Activated CD8-positive, alpha-beta memory T cell treated with anti-CD3 and anti-CD28 coated beads for 36 hours (primary cell): ENCODE measurements at regions not wholly inside any gene's neighbourhood (a gene's known extent, or its start where the extent isn't known, plus 50 kb on each side); places are given as distances from the start of the nearest gene placed in this dataset.
"Not testable (repeated sequence)": the region's sequence is repeated elsewhere in the genome, so short reads cannot be mapped to it uniquely, and the experiment has no call there.

Experiments used
- CTCF ChIA-PET: fragments of 350-600 bp; sonication (Branson Sonifier 250); formaldehyde crosslinking; loops from one replicate; lab custom pipeline; 2021; ENCODE audit warnings: antibody characterized with exemption; lab: Charles Lee
- POLR2A ChIA-PET: fragments of 350-600 bp; sonication (Branson Sonifier 250); formaldehyde crosslinking; loops from one replicate; lab custom pipeline; 2021; ENCODE audit warnings: antibody characterized with exemption; lab: Charles Lee

DNA sequence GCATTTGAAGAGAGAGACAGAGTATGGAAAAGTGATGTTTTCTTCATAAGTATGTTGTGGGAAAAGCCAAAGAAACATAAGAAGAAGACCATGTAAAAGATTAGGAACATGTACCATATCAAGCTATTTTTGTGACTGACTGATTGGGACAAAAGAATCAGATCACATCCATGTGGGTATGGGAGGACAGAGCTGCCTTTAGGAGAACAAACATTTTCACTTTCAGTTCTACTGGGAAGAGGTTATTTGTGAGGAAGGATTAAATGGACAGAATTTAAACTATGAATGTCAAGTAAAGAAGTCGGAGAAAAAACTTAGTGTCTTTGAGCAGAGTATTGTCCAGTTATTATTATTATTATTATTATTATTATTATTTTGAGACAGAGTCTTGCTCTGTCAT is 124.4 kb upstream of the HCRTR2 start:
- CTCF ChIA-PET = no interaction called here
- POLR2A ChIA-PET = no interaction called here

DNA sequence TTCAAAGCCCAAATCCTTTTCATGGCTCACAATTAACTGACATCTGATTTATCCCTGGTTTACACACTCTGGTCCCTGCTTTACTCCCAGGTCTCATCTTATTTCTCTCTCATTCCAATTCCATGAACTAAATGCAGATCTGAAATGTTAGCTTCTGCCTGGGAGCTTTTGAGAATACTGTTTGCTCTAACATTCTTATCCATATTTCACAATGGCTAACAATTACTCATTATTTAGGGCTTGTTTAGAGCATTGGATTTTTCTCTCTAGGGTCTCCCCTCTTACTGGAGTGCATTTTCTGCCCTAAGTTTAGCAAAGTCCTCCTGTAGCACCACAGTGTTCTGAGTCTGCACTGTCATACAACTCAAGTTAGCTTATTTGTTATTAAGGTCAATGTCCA is 121.5 kb upstream of the HCRTR2 start:
- ChIA-PET POLR2A (no interaction called here), CTCF (no interaction called here)

DNA sequence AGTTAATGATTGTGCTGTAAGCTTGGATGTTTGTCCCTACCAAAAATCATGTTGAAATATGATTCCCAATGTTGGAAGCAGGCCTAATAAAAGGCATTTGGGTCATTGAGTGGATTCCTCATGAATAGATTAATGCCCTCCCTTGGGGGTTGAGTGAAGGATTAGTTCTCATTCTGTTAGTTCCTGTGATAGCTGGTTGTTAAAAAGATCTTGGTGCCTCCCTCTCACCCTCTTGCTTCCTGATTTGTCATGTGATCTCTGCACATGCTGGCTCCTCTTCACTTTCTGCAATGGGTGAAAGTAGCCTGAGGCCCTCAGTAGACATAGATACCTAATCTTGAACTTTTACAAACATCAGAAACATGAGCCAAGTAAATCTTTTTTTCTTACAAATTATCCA is 115.6 kb upstream of the HCRTR2 start:
- CTCF ChIA-PET = interaction anchor here (0.6 kb wide), 1 partner anchor 215 kb away, joined by 3 read pairs; no protein-coding TSS in a partner anchor
- POLR2A ChIA-PET = no interaction called here

DNA sequence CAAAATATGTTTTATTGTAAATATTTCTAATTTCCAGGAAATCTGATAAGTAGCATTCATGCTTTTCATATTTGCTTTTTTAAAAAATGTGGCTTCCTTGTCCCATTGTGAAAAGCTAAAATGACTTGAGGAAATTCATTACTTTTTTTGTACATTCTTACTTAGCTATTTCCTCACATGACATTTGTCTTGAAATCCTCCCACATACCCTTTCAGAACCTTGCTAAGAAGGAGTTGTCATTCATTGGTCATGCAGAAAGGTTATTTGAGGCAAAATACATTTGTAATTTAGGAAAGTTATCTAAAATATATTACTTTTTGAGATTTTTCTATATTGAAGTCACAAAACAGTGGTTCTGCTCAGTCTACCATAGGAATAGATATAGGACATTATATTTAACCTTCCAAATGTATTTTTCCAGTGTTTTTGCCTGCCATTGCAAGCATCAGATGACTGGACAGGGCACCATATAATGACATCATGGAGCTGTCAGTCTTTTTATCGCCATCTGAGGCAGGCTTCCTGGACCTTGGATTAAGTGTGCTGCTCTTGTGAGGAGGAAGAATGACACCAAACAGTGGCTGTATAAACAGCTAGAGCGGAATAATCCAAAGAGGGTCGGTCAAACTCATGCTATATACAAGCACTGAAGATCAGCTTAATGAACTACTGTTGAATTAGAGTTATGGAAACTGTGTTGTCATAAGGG is 109.4 kb upstream of the HCRTR2 start:
- POLR2A ChIA-PET = no interaction called here
- CTCF ChIA-PET = no interaction called here

DNA sequence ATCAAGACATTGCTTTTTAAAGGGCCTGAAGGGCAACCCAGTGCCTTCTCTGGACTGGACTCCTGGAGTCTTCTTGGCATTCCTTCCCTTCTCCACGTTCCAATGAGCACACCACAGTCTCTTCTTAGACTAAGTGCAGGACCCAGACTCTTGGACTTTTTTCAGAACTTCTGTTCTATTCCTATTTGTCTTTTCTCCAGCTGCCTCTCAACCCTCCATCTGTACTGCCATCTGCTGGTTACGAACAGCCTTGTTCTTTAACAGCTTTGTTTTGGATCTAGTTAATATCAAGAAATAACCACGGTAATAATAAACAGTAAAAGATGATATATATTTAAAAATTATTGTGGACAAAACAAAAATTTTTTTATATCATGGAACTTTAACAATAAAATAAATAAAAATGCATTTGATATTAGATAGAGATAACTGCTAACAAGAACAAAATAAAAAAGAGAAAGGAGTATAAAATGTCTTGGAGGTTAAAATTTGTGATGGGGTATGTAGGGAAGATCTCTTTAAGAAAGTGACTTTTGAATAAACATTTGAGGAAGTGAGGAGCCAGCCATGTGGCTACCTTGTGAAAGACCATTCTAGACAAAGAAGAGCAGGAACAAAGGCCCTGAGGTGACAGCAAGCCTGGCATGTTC is 105.1 kb upstream of the HCRTR2 start:
- POLR2A ChIA-PET = no interaction called here
- CTCF ChIA-PET = no interaction called here

DNA sequence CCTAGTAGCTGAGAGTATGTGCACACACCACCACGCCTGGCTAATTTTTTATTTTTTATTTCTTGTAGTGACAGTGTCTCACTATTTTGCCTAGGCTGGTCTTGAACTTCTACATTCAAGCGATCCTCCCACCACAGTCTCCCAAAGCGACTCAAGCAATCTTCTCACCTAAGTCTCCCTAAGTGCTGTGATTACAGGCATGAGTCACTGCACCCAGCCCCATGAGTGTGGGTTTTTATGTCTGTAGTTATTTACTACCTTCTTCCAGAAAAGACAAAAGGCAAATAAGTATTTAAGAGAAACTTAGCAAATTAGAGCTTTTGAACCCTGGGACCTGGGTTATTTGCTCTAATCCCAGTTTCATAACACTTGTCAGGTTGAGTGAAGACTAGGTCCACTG is 92.3 kb upstream of the HCRTR2 start:
- ChIA-PET CTCF (no interaction called here), POLR2A (no interaction called here)

DNA sequence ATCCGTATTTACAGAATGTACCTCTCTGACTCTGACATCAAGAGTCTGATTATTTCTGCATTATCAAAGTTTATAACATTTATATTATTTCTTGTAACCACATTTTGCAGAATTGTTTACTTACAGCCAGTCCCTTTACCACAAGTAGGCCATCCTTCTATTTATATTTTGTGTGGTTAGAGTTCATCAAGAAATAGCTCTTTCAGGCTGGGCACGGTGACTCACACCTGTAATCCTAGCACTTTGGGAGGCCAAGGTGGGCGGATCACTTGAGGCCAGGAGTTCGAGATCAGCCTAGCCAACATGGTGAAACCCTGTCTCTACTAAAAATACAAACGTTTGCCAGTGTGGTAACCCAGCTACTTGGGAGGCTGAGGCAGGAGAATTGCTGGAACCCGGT is 86.3 kb upstream of the HCRTR2 start:
- CTCF ChIA-PET, POLR2A ChIA-PET: not testable (repeated sequence)

DNA sequence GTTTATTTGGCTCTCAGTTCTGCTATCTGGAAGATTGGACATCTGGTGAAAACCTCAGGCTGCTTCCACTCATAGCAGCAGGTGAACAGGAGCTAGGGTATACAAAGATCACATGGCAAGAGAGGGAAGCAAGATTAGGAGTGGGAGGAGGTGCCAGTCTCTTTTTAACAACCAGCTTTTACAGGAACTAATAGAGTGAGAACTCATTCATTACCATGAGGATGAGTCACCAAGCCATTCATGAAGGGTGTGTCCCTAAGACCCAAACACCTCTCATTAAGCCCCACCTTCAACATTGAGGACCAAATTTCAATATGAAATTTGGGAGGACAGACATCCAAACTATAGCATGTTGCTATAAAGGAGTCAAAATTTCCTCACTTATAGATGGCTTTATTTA is 85.4 kb upstream of the HCRTR2 start:
- POLR2A ChIA-PET = no interaction called here

DNA sequence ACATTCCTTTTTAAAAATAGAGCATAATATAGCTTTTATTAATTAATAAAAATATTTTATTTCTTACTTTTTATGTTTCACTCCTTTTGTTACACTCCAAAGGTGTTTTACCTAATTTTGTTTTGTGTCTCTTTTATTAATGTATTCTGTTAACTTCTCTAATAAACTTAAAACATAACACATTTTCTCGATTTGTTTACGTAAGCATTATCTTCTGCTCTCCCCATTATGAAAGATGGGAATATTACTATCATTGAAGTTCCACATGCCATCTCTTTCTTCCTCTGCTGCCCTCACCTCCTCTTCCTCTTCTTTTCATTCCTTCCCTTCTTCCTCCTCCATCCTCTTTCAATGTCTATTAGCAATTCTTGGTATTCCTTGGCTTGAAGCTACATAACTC is 85.0 kb upstream of the HCRTR2 start:
- ChIA-PET CTCF (no interaction called here), POLR2A (no interaction called here)

More for the DNA sequence above, 85.4 kb upstream of the HCRTR2 start:
- CTCF ChIA-PET = no interaction called here

DNA sequence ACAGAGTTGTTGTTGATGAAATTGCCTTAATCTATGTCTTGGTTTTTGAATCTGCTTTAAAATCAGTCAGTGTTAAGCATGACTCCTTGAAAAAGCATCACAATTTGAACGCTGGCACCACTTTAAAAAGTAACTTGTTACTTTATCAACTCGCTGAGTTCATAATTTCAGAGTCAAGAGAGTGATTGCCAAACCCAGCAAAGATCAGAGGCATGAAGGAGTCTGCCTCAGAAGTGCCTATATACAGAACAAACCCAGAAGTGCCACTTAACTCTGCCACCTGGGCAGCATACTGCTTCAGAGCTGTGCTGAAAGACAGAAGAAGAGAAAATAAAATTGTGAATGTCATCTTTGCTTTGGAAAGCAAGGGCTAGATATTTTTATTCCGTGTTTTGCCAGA is 73.6 kb upstream of the HCRTR2 start:
- ChIA-PET POLR2A (no interaction called here), CTCF (no interaction called here)

DNA sequence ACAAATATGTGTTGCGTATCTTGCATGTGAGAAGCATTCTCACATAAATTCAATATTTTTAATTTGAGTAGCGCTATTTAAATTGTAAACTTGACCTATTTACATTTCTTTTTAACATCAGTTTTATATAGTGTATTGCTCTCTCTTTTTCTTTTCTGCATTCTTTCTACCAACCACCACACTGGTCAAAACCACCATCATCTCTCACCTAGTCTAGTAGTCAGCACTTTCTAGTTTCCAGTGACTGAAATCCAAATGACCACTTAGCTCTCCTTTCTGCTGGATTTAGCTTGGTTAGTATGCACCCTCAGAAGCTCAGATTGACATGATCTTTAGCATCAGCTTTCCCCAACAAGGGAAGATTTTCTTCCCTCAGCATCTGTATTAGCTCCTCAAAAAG is 73.2 kb upstream of the HCRTR2 start:
- POLR2A ChIA-PET = no interaction called here
- CTCF ChIA-PET = no interaction called here

DNA sequence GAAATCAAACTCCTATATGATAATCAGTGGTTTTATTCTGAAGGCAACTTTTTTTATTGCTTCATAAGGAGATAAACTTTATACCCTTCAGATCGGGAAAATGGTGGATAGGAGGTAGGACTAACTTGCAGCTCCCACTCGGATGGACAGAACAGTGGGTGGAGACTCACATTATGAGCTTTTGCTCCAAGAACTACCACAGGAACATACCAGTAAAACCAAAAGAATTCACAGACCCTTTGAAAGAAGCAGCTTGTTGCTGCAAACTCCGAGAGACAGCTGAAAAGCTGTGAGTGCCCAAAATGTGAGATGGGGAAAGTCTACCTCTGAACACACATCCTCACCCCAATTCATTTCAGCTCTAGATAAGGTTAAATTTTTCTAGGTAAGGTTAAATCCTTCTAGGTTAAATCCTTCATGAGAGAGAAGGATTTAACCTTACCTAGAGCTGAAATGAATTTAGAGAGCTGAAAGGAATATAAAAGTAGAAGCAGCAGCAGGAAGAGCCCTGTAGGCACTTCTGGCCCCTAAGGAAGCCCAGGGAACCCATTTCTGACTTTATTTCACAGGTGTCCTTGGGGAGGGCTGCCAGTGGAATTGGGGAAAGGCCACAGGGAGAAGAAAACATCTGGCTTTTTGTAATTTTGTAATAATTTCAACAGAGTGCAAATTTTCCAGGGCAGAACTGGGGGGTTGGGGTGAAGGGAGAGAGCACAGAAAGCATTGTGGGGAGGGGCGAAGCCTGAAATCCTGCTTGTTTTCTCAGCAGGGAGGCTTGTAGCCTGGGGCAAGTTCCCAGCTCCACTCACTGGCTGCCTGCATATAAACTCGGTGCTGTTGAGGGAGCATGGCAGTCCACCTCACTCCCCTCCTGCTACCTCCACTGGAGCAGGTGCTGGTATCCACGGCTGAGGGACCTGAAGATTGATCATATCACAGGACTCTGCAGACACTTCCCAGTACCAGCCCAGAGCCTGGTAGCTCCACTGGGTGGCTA is 65.9 kb upstream of the HCRTR2 start:
- ChIA-PET POLR2A (no interaction called here), CTCF (no interaction called here)

DNA sequence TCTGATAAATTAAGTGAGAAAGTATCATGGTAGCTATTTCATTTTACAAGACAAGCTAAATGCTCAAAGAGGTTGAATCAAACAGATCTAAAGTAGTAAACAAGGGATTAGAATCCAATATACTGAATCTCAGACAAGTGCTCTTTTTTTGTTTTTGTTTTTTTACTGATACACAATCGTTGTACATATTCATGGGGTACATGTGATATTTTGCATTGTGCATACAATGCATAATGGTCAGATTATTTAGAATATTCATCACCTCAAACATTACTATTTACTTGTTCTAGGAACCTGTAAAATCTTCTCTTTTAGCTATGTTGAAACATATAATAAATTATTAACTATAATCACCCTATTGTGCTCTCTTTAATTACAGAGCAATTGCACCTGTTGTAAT is 57.0 kb upstream of the HCRTR2 start:
- CTCF ChIA-PET = no interaction called here

DNA sequence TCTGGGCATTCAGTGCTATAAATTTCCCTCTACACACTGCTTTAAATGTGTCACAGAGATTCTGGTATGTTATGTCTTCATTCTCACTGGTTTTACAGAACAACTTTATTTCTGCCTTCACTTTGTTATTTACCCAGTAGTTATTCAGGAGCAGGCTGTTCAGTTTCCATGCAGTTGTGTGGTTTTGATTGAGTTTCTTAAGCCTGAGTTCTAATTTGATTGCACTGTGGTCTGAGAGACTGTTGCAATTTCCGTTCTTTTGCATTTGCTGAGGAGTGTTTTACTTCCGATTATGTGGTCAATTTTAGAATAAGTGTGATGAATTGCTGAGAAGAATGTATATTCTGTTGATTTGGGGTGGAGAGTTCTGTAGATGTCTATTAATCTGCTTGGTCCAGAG is 50.1 kb upstream of the HCRTR2 start:
- CTCF ChIA-PET, POLR2A ChIA-PET: not testable (repeated sequence)

More for the DNA sequence above, 57.0 kb upstream of the HCRTR2 start:
- POLR2A ChIA-PET = no interaction called here
